ENCODE measurements at regions not wholly inside any gene's neighbourhood (a gene's known extent, or its start where the extent isn't known, plus 50 kb on each side); places are given as distances from the start of the nearest gene placed in this dataset.

- TF ChIP-seq ZNF883 (CRISPR knock-in tag; IDR thresholded peaks at IDR 0.05; ENCODE audit: not compliant biosample characterization) (no peak), STAG1 (CRISPR knock-in tag; IDR thresholded peaks at IDR 0.05) (peak; percentile 60), CTCF (CRISPR knock-in tag; IDR thresholded peaks at IDR 0.05) (peak; percentile 46), AGO2 (optimal IDR thresholded peaks at IDR 0.05; ENCODE audit: low read depth, low read length) (no peak), NFIB (CRISPR knock-in tag; IDR thresholded peaks at IDR 0.05; ENCODE audit: borderline replicate concordance) (no peak)
These were observed 93.7 kb upstream of the PTPRR start (continued) for GRCh38 chr12:71014180-71014785.

- 19% methylated on average over 4 of the region's 4 CpGs for WGBS (ENCODE audit: low lambda C conversion rate)
- ATAC-seq (no peak), DNase-seq (ENCODE audit: low spot score) (no peak), FAIRE-seq (no peak)
- no peak overlapping the region for H3K4me2 ChIP-seq (ENCODE audit: low read depth, low read length)
- H4K20me1 ChIP-seq (ENCODE audit: insufficient read depth, low read length), result no peaks in the 10 kb centered on the region
- CTCF ChIA-PET (ENCODE audit: low intra/inter-chr PET ratio, low total read pairs), result no interaction called here
- POLR2A ChIA-PET, result no interaction called here
- H3K9me3 ChIP-seq (ENCODE audit: low read length), result no peaks in the 10 kb centered on the region
- in situ Hi-C loops (cut with HindIII; ENCODE audit: extremely low pct_ligation_motif_present, low pct_unique_long_range_greater_than_20kb), result loop anchor here (25.0 kb wide), 1 partner anchor 274 kb away; no protein-coding TSS in a partner anchor
- H3K27ac ChIP-seq (ENCODE audit: extremely low read length, insufficient read depth, low read length), result no peak overlapping the region
- H3K79me2 ChIP-seq (ENCODE audit: insufficient read depth, low read length), result no peaks in the 10 kb centered on the region
- intact Hi-C loops (cut with micrococcal nuclease; ENCODE audit: unreplicated experiment), result loop anchor here (10.0 kb wide), 1 partner anchor 426 kb away; no protein-coding TSS in a partner anchor
- no peak overlapping the region for H3K9ac ChIP-seq (ENCODE audit: insufficient read depth, low read depth, low read length)
- H3K36me3 ChIP-seq (replicated peaks in 1 of 2; ENCODE audit: control insufficient read depth in 1 of 2, insufficient read depth in 2 of 2, low read length in 2 of 2), result no peaks in the 10 kb centered on the region
- no peaks in the 10 kb centered on the region; a peak in 1 of 5 replicates for H3K27me3 ChIP-seq (ENCODE audit: control insufficient read depth in 1 of 2, insufficient read depth in 2 of 2, low read length in 2 of 2)
- peak; percentile 54; the same call in 1 of the 2 replicates for TF ChIP-seq NFE2L2 (IDR thresholded peaks at IDR 0.05; ENCODE audit: low read length)
- no peak for TF ChIP-seq PCBP1 (IDR thresholded peaks at IDR 0.05; ENCODE audit: borderline replicate concordance, low read depth, low read length)
- H3K4me3 ChIP-seq (replicated peaks in 1 of 3; ENCODE audit: insufficient read depth in 1 of 3, low read depth in 2 of 3, low read length in 3 of 3), result no peak overlapping the region
- H2AFZ ChIP-seq (ENCODE audit: low read length), result no peak overlapping the region
- no peaks in the 10 kb centered on the region for H3K4me1 ChIP-seq (ENCODE audit: insufficient read depth, low read length)
- no TSS peak for BruUV-seq (replicated peaks)
These were observed 90.7 kb upstream of the PTPRR start for GRCh38 chr12:71011261-71011660.
